ENCODE measurements at regions not wholly inside any gene's neighbourhood (a gene's known extent, or its start where the extent isn't known, plus 50 kb on each side); places are given as distances from the start of the nearest gene placed in this dataset.

DNA sequence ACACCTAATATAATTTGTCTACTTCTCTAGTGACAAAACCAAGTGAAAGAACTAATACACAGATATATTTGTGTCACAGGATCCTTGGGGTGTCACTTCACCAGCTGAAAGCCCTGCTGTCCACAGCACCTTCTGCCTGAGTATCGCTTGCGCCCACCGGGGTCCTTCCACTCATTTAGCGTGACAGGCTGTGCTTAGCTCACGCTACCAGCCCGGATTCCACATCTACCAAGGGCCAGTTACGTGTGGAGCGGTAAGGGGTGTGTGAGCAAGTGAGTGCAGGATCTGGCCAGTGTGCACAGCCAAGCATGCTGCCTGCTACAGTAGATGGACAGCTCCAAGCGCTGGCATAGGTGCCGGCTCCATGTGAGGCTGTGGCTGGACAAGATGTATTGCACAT lies 810.9 kb downstream of the NSUN3 start:
- no peak overlapping the region for H2AFZ ChIP-seq (ENCODE audit: low read length)
- H3K79me1 ChIP-seq (ENCODE audit: low read depth, low read length): peaks cover 5% of the 10 kb centered on the region
- H2BK12ac ChIP-seq (ENCODE audit: low read length): no peak overlapping the region
- no peaks in the 10 kb centered on the region for H3K4me1 ChIP-seq (ENCODE audit: control insufficient read depth in 2 of 2, insufficient read depth in 1 of 2, low read depth in 1 of 2, low read length in 2 of 2)
- WGBS, 2 donors (ENCODE audit: extremely low coverage in 2 of 2, insufficient read length in 2 of 2, insufficient replicate concordance in 1 of 2): no CpG with 5 or more reads among the region's 10 CpGs
- peak overlapping the region in 1 of 2 donors; percentile 52 for H3K4me3 ChIP-seq (ENCODE audit: low read length in 2 of 2)
- no peak overlapping the region for H2BK120ac ChIP-seq (ENCODE audit: low read depth, low read length)
- no peaks in the 10 kb centered on the region for H3K36me3 ChIP-seq (replicated peaks in 1 of 2; ENCODE audit: control insufficient read depth in 2 of 2, insufficient read depth in 2 of 2, low read length in 2 of 2)
- no peak overlapping the region for H4K8ac ChIP-seq (ENCODE audit: low read depth, low read length)
- H2AK5ac ChIP-seq (ENCODE audit: low read depth, low read length): no peak overlapping the region
- no peak overlapping the region for H2BK15ac ChIP-seq (ENCODE audit: low read length)
- H4K91ac ChIP-seq (ENCODE audit: low read depth, low read length, poor library complexity): no peak overlapping the region
- H3K23ac ChIP-seq (ENCODE audit: low read depth, low read length, poor library complexity): peak overlapping the region; percentile 34
- no peak overlapping the region for H2BK5ac ChIP-seq (ENCODE audit: low read length)
- H3K9me3 ChIP-seq (replicated peaks in 1 of 2; ENCODE audit: control insufficient read depth in 2 of 2, insufficient read depth in 1 of 2, low read depth in 1 of 2, low read length in 2 of 2): peaks cover 0 to 3% of the 10 kb centered on the region in 2 donors
- no peak overlapping the region for H3K27ac ChIP-seq (replicated peaks; ENCODE audit: low read length)
- no peak overlapping the region for H3K18ac ChIP-seq (ENCODE audit: low read length)
- peak overlapping the region; percentile 63 for H3K14ac ChIP-seq (ENCODE audit: low read length)
- DNase-seq (ENCODE audit: low spot score): no peak
- H3K27me3 ChIP-seq (ENCODE audit: control insufficient read depth in 3 of 3, insufficient read depth in 3 of 3, low read depth in 1 of 3, low read length in 3 of 3): no peaks in the 10 kb centered on the region
- no peak overlapping the region for H3K4ac ChIP-seq (ENCODE audit: low read length)
- H3K4me2 ChIP-seq (ENCODE audit: insufficient read depth, low read length, poor library complexity, severe bottlenecking): no peak overlapping the region
- no peak overlapping the region for H3K9ac ChIP-seq (ENCODE audit: low read depth, low read length, poor library complexity)

DNA sequence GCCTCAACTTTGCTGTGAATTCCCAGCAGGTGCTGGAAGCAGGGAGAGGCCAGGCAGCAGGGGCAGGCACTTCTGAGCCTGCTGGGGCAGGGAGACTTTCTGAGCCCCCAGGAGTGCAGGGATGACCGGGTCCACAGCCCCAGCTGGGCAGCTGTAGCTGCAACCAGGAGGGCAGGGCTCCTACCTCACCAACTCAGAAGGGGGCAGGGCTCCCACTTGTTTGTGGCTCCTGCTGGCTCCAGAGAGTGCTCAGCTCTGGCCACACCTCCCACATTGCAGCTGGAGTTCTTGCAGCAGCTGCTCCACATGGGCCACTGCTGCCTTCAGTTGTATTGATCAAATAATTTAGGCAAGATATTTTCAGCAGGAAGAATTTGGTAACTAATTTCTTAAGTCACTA lies 812.3 kb downstream of the NSUN3 start:
- H2BK5ac ChIP-seq (ENCODE audit: low read length): no peak overlapping the region
- no peak overlapping the region for H3K27ac ChIP-seq (replicated peaks; ENCODE audit: low read length)
- no peaks in the 10 kb centered on the region for H3K27me3 ChIP-seq (ENCODE audit: control insufficient read depth in 3 of 3, insufficient read depth in 3 of 3, low read depth in 1 of 3, low read length in 3 of 3)
- no peak overlapping the region for H4K91ac ChIP-seq (ENCODE audit: low read depth, low read length, poor library complexity)
- peak overlapping the region; percentile 82 for H3K14ac ChIP-seq (ENCODE audit: low read length)
- no peak overlapping the region for H2BK12ac ChIP-seq (ENCODE audit: low read length)
- H3K4me2 ChIP-seq (ENCODE audit: insufficient read depth, low read length, poor library complexity, severe bottlenecking): no peak overlapping the region
- no peak overlapping the region for H2BK15ac ChIP-seq (ENCODE audit: low read length)
- no peak overlapping the region for H3K9ac ChIP-seq (ENCODE audit: low read depth, low read length, poor library complexity)
- H2AK5ac ChIP-seq (ENCODE audit: low read depth, low read length): no peak overlapping the region
- peaks cover 5% of the 10 kb centered on the region for H3K79me1 ChIP-seq (ENCODE audit: low read depth, low read length)
- no peak overlapping the region for H3K4me3 ChIP-seq (ENCODE audit: low read length in 2 of 2)
- no peak for DNase-seq (ENCODE audit: low spot score)
- no peak overlapping the region for H2BK120ac ChIP-seq (ENCODE audit: low read depth, low read length)
- WGBS, 2 donors (ENCODE audit: extremely low coverage in 2 of 2, insufficient read length in 2 of 2, insufficient replicate concordance in 1 of 2): no CpG with 5 or more reads among the region's 1 CpG
- peak overlapping the region; percentile 17 for H4K8ac ChIP-seq (ENCODE audit: low read depth, low read length)
- no peak overlapping the region for H3K23ac ChIP-seq (ENCODE audit: low read depth, low read length, poor library complexity)
- peak overlapping the region; percentile 37 for H3K4ac ChIP-seq (ENCODE audit: low read length)
- no peaks in the 10 kb centered on the region for H3K4me1 ChIP-seq (ENCODE audit: control insufficient read depth in 2 of 2, insufficient read depth in 1 of 2, low read depth in 1 of 2, low read length in 2 of 2)
- H2AFZ ChIP-seq (ENCODE audit: low read length): no peak overlapping the region
- no peaks in the 10 kb centered on the region for H3K36me3 ChIP-seq (replicated peaks in 1 of 2; ENCODE audit: control insufficient read depth in 2 of 2, insufficient read depth in 2 of 2, low read length in 2 of 2)
- peaks cover 0 to 3% of the 10 kb centered on the region in 2 donors for H3K9me3 ChIP-seq (replicated peaks in 1 of 2; ENCODE audit: control insufficient read depth in 2 of 2, insufficient read depth in 1 of 2, low read depth in 1 of 2, low read length in 2 of 2)
- H3K18ac ChIP-seq (ENCODE audit: low read length): peak overlapping the region; percentile 85

DNA sequence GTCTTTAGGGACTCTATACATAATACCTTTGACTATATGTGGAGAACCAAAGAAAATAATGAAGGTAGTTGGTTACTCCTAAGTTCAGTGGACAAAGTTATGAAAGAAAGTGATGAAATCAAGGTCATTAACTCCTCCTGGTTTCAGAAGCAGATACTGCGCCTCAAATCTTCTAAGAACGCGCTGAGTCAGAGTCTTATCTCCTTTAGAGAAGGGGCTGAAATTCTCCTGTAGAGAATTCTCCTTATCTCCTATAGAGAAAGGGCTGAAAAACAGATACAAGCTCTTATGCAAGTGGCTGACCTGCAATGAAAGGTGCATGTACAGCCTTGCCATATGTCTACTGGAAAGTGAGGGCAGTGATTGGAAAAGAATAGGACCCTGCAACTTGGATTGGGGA lies 824.2 kb downstream of the NSUN3 start:
- no peak overlapping the region for H2BK15ac ChIP-seq (ENCODE audit: low read length)
- no peak overlapping the region for H3K4me2 ChIP-seq (ENCODE audit: insufficient read depth, low read length, poor library complexity, severe bottlenecking)
- no peak overlapping the region for H2BK5ac ChIP-seq (ENCODE audit: low read length)
- no peak overlapping the region for H2BK120ac ChIP-seq (ENCODE audit: low read depth, low read length)
- no peak overlapping the region for H3K4me3 ChIP-seq (ENCODE audit: low read length in 2 of 2)
- H3K36me3 ChIP-seq (replicated peaks in 1 of 2; ENCODE audit: control insufficient read depth in 2 of 2, insufficient read depth in 2 of 2, low read length in 2 of 2): no peaks in the 10 kb centered on the region
- no peaks in the 10 kb centered on the region for H3K4me1 ChIP-seq (ENCODE audit: control insufficient read depth in 2 of 2, insufficient read depth in 1 of 2, low read depth in 1 of 2, low read length in 2 of 2)
- H3K9ac ChIP-seq (ENCODE audit: low read depth, low read length, poor library complexity): no peak overlapping the region
- no peak overlapping the region for H3K23ac ChIP-seq (ENCODE audit: low read depth, low read length, poor library complexity)
- H3K14ac ChIP-seq (ENCODE audit: low read length): no peak overlapping the region
- no peak for DNase-seq (ENCODE audit: low spot score)
- no peak overlapping the region for H4K91ac ChIP-seq (ENCODE audit: low read depth, low read length, poor library complexity)
- no peaks in the 10 kb centered on the region for H3K27me3 ChIP-seq (ENCODE audit: control insufficient read depth in 3 of 3, insufficient read depth in 3 of 3, low read depth in 1 of 3, low read length in 3 of 3)
- H3K79me1 ChIP-seq (ENCODE audit: low read depth, low read length): no peaks in the 10 kb centered on the region
- WGBS, 2 donors (ENCODE audit: extremely low coverage in 2 of 2, insufficient read length in 2 of 2, insufficient replicate concordance in 1 of 2): no CpG with 5 or more reads among the region's 3 CpGs
- H2BK12ac ChIP-seq (ENCODE audit: low read length): no peak overlapping the region
- no peak overlapping the region for H2AFZ ChIP-seq (ENCODE audit: low read length)
- H3K27ac ChIP-seq (replicated peaks; ENCODE audit: low read length): no peak overlapping the region
- H3K18ac ChIP-seq (ENCODE audit: low read length): no peak overlapping the region
- H2AK5ac ChIP-seq (ENCODE audit: low read depth, low read length): no peak overlapping the region
- no peak overlapping the region for H4K8ac ChIP-seq (ENCODE audit: low read depth, low read length)
- no peak overlapping the region for H3K4ac ChIP-seq (ENCODE audit: low read length)
- no peaks in the 10 kb centered on the region for H3K9me3 ChIP-seq (replicated peaks in 1 of 2; ENCODE audit: control insufficient read depth in 2 of 2, insufficient read depth in 1 of 2, low read depth in 1 of 2, low read length in 2 of 2)

DNA sequence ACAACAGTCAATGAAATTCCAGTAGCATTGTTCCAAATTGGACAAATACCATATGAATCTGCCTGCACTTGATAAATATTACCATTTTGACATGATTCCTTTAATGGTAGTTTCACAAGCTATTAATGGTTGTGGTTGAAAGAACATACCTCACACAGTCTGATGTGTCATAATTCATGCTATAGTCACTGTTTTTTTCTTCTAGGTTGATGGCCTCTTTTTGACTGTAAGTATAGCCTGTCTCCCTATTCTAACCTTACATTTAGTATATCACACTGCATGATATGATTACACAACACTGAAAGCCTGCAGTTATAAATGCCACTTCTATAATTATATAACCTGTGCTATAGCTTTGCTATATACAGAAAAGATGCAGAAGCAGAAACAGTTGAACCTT lies 834.1 kb downstream of the NSUN3 start:
- no peak overlapping the region for H3K9ac ChIP-seq (ENCODE audit: low read depth, low read length, poor library complexity)
- no peak for DNase-seq (ENCODE audit: low spot score)
- no peak overlapping the region for H3K4ac ChIP-seq (ENCODE audit: low read length)
- H3K14ac ChIP-seq (ENCODE audit: low read length): no peak overlapping the region
- no peaks in the 10 kb centered on the region for H3K79me1 ChIP-seq (ENCODE audit: low read depth, low read length)
- no peak overlapping the region for H2AK5ac ChIP-seq (ENCODE audit: low read depth, low read length)
- no peak overlapping the region for H3K23ac ChIP-seq (ENCODE audit: low read depth, low read length, poor library complexity)
- H2AFZ ChIP-seq (ENCODE audit: low read length): no peak overlapping the region
- H2BK5ac ChIP-seq (ENCODE audit: low read length): no peak overlapping the region
- H3K27ac ChIP-seq (replicated peaks; ENCODE audit: low read length): no peak overlapping the region
- no peak overlapping the region for H3K18ac ChIP-seq (ENCODE audit: low read length)
- no peak overlapping the region for H2BK15ac ChIP-seq (ENCODE audit: low read length)
- H2BK120ac ChIP-seq (ENCODE audit: low read depth, low read length): no peak overlapping the region
- no peaks in the 10 kb centered on the region for H3K9me3 ChIP-seq (replicated peaks in 1 of 2; ENCODE audit: control insufficient read depth in 2 of 2, insufficient read depth in 1 of 2, low read depth in 1 of 2, low read length in 2 of 2)
- no peaks in the 10 kb centered on the region for H3K36me3 ChIP-seq (replicated peaks in 1 of 2; ENCODE audit: control insufficient read depth in 2 of 2, insufficient read depth in 2 of 2, low read length in 2 of 2)
- H2BK12ac ChIP-seq (ENCODE audit: low read length): no peak overlapping the region
- H3K27me3 ChIP-seq (ENCODE audit: control insufficient read depth in 3 of 3, insufficient read depth in 3 of 3, low read depth in 1 of 3, low read length in 3 of 3): no peaks in the 10 kb centered on the region
- no peak overlapping the region for H3K4me3 ChIP-seq (ENCODE audit: low read length in 2 of 2)
- no peak overlapping the region for H4K91ac ChIP-seq (ENCODE audit: low read depth, low read length, poor library complexity)
- H3K4me1 ChIP-seq (ENCODE audit: control insufficient read depth in 2 of 2, insufficient read depth in 1 of 2, low read depth in 1 of 2, low read length in 2 of 2): no peaks in the 10 kb centered on the region
- H4K8ac ChIP-seq (ENCODE audit: low read depth, low read length): no peak overlapping the region
- no peak overlapping the region for H3K4me2 ChIP-seq (ENCODE audit: insufficient read depth, low read length, poor library complexity, severe bottlenecking)

All from neuronal stem cell (in vitro differentiated cells).